ENCODE measurements at regions not wholly inside any gene's neighbourhood (a gene's known extent, or its start where the extent isn't known, plus 50 kb on each side); places are given as distances from the start of the nearest gene placed in this dataset.

DNA sequence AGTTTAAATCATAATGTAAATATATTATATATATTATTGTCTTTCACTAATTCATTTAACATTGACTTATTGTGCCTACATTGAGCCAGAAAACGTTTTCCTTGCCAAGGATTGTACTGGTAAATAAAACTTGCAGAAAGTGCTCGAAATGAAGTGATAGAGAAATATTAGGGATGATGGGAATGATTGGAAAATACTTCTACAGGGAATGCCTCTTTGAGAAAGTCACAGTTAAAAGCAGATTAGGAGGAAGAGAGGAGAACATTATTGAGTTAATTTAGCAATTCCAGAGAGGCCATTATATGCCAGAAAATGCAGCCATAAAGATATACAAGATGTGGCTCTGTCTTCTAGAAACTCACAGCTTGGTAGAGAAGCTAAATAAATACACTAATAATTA, 560.0 kb upstream of the KCNMB2 start:
- TF ChIP-seq, protein P1, sequence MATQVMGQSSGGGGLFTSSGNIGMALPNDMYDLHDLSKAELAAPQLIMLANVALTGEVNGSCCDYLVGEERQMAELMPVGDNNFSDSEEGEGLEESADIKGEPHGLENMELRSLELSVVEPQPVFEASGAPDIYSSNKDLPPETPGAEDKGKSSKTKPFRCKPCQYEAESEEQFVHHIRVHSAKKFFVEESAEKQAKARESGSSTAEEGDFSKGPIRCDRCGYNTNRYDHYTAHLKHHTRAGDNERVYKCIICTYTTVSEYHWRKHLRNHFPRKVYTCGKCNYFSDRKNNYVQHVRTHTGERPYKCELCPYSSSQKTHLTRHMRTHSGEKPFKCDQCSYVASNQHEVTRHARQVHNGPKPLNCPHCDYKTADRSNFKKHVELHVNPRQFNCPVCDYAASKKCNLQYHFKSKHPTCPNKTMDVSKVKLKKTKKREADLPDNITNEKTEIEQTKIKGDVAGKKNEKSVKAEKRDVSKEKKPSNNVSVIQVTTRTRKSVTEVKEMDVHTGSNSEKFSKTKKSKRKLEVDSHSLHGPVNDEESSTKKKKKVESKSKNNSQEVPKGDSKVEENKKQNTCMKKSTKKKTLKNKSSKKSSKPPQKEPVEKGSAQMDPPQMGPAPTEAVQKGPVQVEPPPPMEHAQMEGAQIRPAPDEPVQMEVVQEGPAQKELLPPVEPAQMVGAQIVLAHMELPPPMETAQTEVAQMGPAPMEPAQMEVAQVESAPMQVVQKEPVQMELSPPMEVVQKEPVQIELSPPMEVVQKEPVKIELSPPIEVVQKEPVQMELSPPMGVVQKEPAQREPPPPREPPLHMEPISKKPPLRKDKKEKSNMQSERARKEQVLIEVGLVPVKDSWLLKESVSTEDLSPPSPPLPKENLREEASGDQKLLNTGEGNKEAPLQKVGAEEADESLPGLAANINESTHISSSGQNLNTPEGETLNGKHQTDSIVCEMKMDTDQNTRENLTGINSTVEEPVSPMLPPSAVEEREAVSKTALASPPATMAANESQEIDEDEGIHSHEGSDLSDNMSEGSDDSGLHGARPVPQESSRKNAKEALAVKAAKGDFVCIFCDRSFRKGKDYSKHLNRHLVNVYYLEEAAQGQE (IDR thresholded peaks at IDR 0.05; ENCODE audit: insufficient read depth in 1 of 2, low read depth in 2 of 2, low read length in 2 of 2), result no peak
- no peak for TF ChIP-seq POLR2AphosphoS5 (IDR thresholded peaks at IDR 0.05; ENCODE audit: low read depth, low read length)
- TF ChIP-seq TAF1 (IDR thresholded peaks at IDR 0.05; ENCODE audit: borderline replicate concordance, insufficient read depth, low read length), result no peak
